ENCODE measurements at regions not wholly inside any gene's neighbourhood (a gene's known extent, or its start where the extent isn't known, plus 50 kb on each side); places are given as distances from the start of the nearest gene placed in this dataset.

GRCh38 chr2:220455351-220455990, 828.0 kb downstream of the SLC4A3 start:
- DNase-seq: no peak

- no peak for DNase-seq
Observed at GRCh38 chr2:220458051-220458450, 830.6 kb downstream of the SLC4A3 start.

GRCh38 chr2:220460257-220460985, 833.0 kb downstream of the SLC4A3 start:
- DNase-seq: no peak

GRCh38 chr2:220463876-220464275, 836.4 kb downstream of the SLC4A3 start:
- no peak for DNase-seq

- no peak for DNase-seq
Observed at GRCh38 chr2:220465700-220466099, 838.3 kb downstream of the SLC4A3 start.

- DNase-seq: no peak
Observed at GRCh38 chr2:220466251-220466691, 838.8 kb downstream of the SLC4A3 start.

- no peak for DNase-seq
Observed at GRCh38 chr2:220469201-220469600, 841.8 kb downstream of the SLC4A3 start.

GRCh38 chr2:220473611-220474010, 846.2 kb downstream of the SLC4A3 start:
- DNase-seq: no peak

GRCh38 chr2:220476877-220477276, 849.4 kb downstream of the SLC4A3 start:
- DNase-seq: no peak

GRCh38 chr2:220478305-220479058, 851.1 kb downstream of the SLC4A3 start:
- no peak for DNase-seq

GRCh38 chr2:220482716-220483115, 855.3 kb downstream of the SLC4A3 start:
- DNase-seq: no peak

GRCh38 chr2:220489121-220489520, 861.7 kb downstream of the SLC4A3 start:
- DNase-seq: no peak

GRCh38 chr2:220491670-220492069, 864.2 kb downstream of the SLC4A3 start:
- no peak for DNase-seq

- DNase-seq: no peak
Observed at GRCh38 chr2:220493871-220494525, 866.6 kb downstream of the SLC4A3 start.

GRCh38 chr2:220496513-220496912, 869.1 kb downstream of the SLC4A3 start:
- DNase-seq: no peak

GRCh38 chr2:220499225-220499624, 871.8 kb downstream of the SLC4A3 start:
- peak; percentile 17 for DNase-seq

- no peak for DNase-seq
Observed at GRCh38 chr2:220502539-220502938, 875.1 kb downstream of the SLC4A3 start.

- no peak for DNase-seq
Observed at GRCh38 chr2:220503431-220503830, 876.0 kb downstream of the SLC4A3 start.

- DNase-seq: no peak
Observed at GRCh38 chr2:220504938-220505503, 877.6 kb downstream of the SLC4A3 start.

GRCh38 chr2:220506466-220506865, 879.0 kb downstream of the SLC4A3 start:
- DNase-seq: no peak

- peak; percentile 12 for DNase-seq
Observed at GRCh38 chr2:220509096-220509757, 881.8 kb downstream of the SLC4A3 start.

- no peak for DNase-seq
Observed at GRCh38 chr2:220509966-220510365, 882.5 kb downstream of the SLC4A3 start.

Data from NCI-H187 treated with DMSO at 0.1 percent for 48 hours (cell line).